Transverse colon (tissue), 4 donors: ENCODE measurements at regions not wholly inside any gene's neighbourhood (a gene's known extent, or its start where the extent isn't known, plus 50 kb on each side); places are given as distances from the start of the nearest gene placed in this dataset.

Experiments
- DNase-seq: peaks from one replicate; pipeline ENCODE4 v3.0.0-alpha.2; 2019
- H3K27ac ChIP-seq, 4 donors: fragments of 200-600 bp; sonication (generic); 2 replicates each; pipeline ENCODE4 v1.5.1; 2016 to 2018; ENCODE audit warnings: inconsistent platforms in 4 of 4
- H3K27me3 ChIP-seq: fragments of 200-600 bp; sonication (generic); 2 replicates; pipeline ENCODE4 v1.5.1; 2017; ENCODE audit warnings: inconsistent platforms
- H3K36me3 ChIP-seq, 4 donors: fragments of 200-600 bp; sonication (generic); 2 replicates each; pipeline ENCODE4 v1.5.1; 2017 to 2019; ENCODE audit warnings: inconsistent platforms in 4 of 4
- H3K4me1 ChIP-seq, 4 donors: fragments of 200-600 bp; sonication (generic); 2 replicates each; pipeline ENCODE4 v1.5.1; 2017 to 2020; ENCODE audit warnings: inconsistent platforms in 4 of 4
- H3K4me3 ChIP-seq, 4 donors: fragments of 200-600 bp; sonication (generic); 1 replicate in 1 of 4; 2 replicates in 3 of 4; pipeline versions ENCODE4 v1.5.1 to v1.6.1; 2017 to 2019; ENCODE audit warnings: inconsistent platforms in 4 of 4
- H3K9me3 ChIP-seq, 2 donors: fragments of 200-600 bp; sonication (generic); 2 replicates each; pipeline ENCODE4 v1.5.1; 2017 to 2019; ENCODE audit warnings: inconsistent platforms in 2 of 2
- CTCF ChIP-seq, 5 experiments: fragments of 200-600 bp in 3 of 5; fragments of 450-650 bp in 2 of 5; sonication (generic) in 3 of 5; IDR thresholded peaks; 1 replicate in 2 of 5; 2 replicates in 3 of 5; pipeline ENCODE4 v1.5.1; 2016 to 2017; ENCODE audit warnings: antibody characterized with exemption in 5 of 5, inconsistent platforms in 3 of 5, mild to moderate bottlenecking in 2 of 5, moderate library complexity in 1 of 5
- EP300 ChIP-seq: sonication (generic); formaldehyde crosslinking; IDR thresholded peaks from one replicate; pipeline ENCODE4 v1.6.1; 2017; ENCODE audit warnings: antibody characterized with exemption, low read depth
- POLR2A ChIP-seq: fragments of 450-650 bp; IDR thresholded peaks from one replicate; pipeline ENCODE4 v1.6.1; 2016; ENCODE audit warnings: antibody characterized with exemption, mild to moderate bottlenecking, moderate library complexity
- POLR2AphosphoS5 ChIP-seq, 3 donors: sonication (generic); formaldehyde crosslinking; IDR thresholded peaks; one replicate each; pipeline ENCODE4 v1.6.1; 2016; ENCODE audit warnings: antibody characterized with exemption in 3 of 3
- WGBS, 2 donors: methylation state at CpG; one replicate each; pipeline ENCODE4 v1.1.5; 2018; ENCODE audit warnings: low coverage in 1 of 2; 5-methylcytosine and 5-hydroxymethylcytosine counted together
- in situ Hi-C, 4 donors: fragments of 200-750 bp; cut with MboI; loops; one replicate each; pipeline versions ENCODE4 v1.15.0 to v1.15.1; 2017; ENCODE audit warnings: low sequenced_read_pairs in 3 of 4, low pct_ligation_motif_present in 1 of 4, low pct_unique_long_range_greater_than_20kb in 1 of 4
- intact Hi-C: fragments of 100-400 bp; cut with DNase I; formaldehyde crosslinking; loops from one replicate; pipeline ENCODE4 v1.15.1; 2023; ENCODE audit warnings: low total_unique reads

- in situ Hi-C loops (no loop called here), intact Hi-C loops (no loop called here)
- Histone ChIP-seq H3K4me1 (no peaks in the 10 kb centered on the region), H3K36me3 (no peaks in the 10 kb centered on the region), H3K27me3 (no peaks in the 10 kb centered on the region), H3K9me3 (no peaks in the 10 kb centered on the region), H3K27ac (no peak overlapping the region), H3K4me3 (no peak overlapping the region)
- WGBS, 2 donors: 61 to 63% methylated on average over 1 of the region's 1 CpG
- no peak for DNase-seq
- TF ChIP-seq EP300: no peak
- TF ChIP-seq CTCF (IDR thresholded peaks at IDR 0.05): no peak
- TF ChIP-seq POLR2AphosphoS5 (IDR thresholded peaks at IDR 0.05): no peak
- TF ChIP-seq POLR2A: no peak
Observed at GRCh38 chr3:84634668-84635067, 324.1 kb upstream of the CADM2 start.

GRCh38 chr3:84637272-84637671, 321.5 kb upstream of the CADM2 start:
- Histone ChIP-seq H3K4me1 (no peaks in the 10 kb centered on the region), H3K27ac (no peak overlapping the region), H3K27me3 (no peaks in the 10 kb centered on the region), H3K4me3 (no peak overlapping the region), H3K36me3 (no peaks in the 10 kb centered on the region), H3K9me3 (peaks cover 0 to 3% of the 10 kb centered on the region in 2 donors)
- in situ Hi-C loops: no loop called here
- no peak for DNase-seq
- 83% methylated on average over 3 of the region's 3 CpGs; no CpG with 5 or more reads in 1 of the 2 donors for WGBS, 2 donors
- intact Hi-C loops: no loop called here
- TF ChIP-seq CTCF (IDR thresholded peaks at IDR 0.05) (no peak), POLR2A (no peak), POLR2AphosphoS5 (IDR thresholded peaks at IDR 0.05) (no peak), EP300 (no peak)

GRCh38 chr3:84666468-84666867, 292.3 kb upstream of the CADM2 start:
- TF ChIP-seq POLR2AphosphoS5 (IDR thresholded peaks at IDR 0.05): no peak
- no peak for TF ChIP-seq POLR2A
- TF ChIP-seq EP300: no peak
- no peak for TF ChIP-seq CTCF (IDR thresholded peaks at IDR 0.05)
- Histone ChIP-seq H3K4me1 (no peaks in the 10 kb centered on the region), H3K27me3 (no peaks in the 10 kb centered on the region), H3K9me3 (no peaks in the 10 kb centered on the region), H3K4me3 (no peak overlapping the region), H3K27ac (no peak overlapping the region), H3K36me3 (no peaks in the 10 kb centered on the region)
- intact Hi-C loops (loop anchor here (5.0 kb wide), 1 partner anchor 519 kb away; no protein-coding TSS in a partner anchor), in situ Hi-C loops (no loop called here)
- DNase-seq: no peak

GRCh38 chr3:84679211-84679610, 279.6 kb upstream of the CADM2 start:
- no peak overlapping the region for H3K4me3 ChIP-seq
- H3K4me1 ChIP-seq: no peaks in the 10 kb centered on the region
- H3K36me3 ChIP-seq: no peaks in the 10 kb centered on the region
- in situ Hi-C loops: no loop called here
- DNase-seq: no peak
- H3K27ac ChIP-seq: no peak overlapping the region
- H3K9me3 ChIP-seq: no peaks in the 10 kb centered on the region
- no peaks in the 10 kb centered on the region for H3K27me3 ChIP-seq
- intact Hi-C loops: no loop called here
- TF ChIP-seq EP300 (no peak), CTCF (IDR thresholded peaks at IDR 0.05) (no peak)
